GM18907 (cell line): ENCODE measurements at regions not wholly inside any gene's neighbourhood (a gene's known extent, or its start where the extent isn't known, plus 50 kb on each side); places are given as distances from the start of the nearest gene placed in this dataset.
"Not testable (repeated sequence)": the region's sequence is repeated elsewhere in the genome, so short reads cannot be mapped to it uniquely, and the experiment has no call there.

ENCODE experiments used
- ATAC-seq: cut with Tn5 transposase; IDR thresholded peaks from one replicate; pipeline ENCODE4 v1.9.1; 2021; ENCODE audit warnings: mild to moderate bottlenecking, moderate library complexity; ENCODE audit not compliant: unreplicated experiment

- ATAC-seq: no peak
These were observed 776.3 kb downstream of the EFNB2 start for GRCh38 chr13:105758918-105759860.

DNA sequence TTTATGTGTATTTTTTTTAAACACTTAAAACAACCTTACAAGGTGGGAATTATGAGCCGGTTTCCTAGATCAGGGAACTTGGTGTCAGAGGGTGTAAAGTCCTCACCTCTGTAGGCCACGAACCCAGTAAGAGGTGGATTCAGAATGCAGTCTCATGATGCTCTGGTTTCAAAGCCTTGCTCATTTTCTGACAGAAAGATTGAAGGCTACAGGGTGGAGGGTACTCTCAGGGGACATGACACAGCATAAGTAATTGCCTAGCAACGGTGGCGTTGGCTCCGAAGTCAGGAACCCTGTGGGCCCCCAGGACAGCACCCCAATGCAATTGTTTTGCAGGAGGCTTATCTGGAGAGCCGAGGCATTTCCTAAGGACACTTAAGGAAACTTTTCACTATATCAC lies 794.7 kb downstream of the EFNB2 start:
- ATAC-seq: no peak

DNA sequence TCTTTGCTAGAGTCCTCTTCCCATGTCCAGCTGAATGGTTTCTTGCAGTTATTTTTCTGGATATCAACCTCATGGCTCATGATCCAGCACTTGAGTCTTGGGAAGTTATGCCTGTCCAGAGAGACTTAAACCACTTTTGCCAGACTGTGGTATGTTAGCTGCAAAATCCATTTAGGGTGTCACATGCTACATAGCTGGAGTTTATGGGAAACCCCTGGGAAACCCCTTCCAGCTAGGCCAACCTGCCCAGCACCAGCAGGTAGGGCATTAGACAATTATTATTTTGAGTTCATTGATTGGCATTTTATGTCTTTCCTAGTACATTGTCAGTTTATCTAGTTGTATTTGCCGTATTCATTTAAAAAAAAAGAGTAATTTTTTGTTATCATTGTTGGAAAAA lies 797.8 kb downstream of the EFNB2 start:
- no peak for ATAC-seq

DNA sequence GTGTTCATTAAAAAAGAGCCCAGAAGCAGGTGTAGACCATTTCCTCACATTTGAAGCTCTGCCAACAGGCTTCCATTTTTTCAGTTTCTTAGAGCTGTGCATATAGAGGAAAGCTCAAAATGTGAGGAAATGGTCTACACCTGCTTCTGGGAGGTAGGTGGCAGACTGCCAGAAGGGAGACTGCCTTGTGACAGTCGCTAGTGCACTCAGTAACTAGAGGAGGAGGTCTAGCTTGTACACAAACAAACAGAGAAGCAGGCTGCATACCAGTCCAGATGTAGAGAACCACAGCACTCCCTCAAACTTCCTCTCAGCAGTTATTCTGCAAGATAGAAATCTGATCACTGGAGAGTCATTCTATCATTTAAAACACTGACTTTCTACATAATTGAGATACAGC lies 800.2 kb downstream of the EFNB2 start:
- no peak for ATAC-seq

DNA sequence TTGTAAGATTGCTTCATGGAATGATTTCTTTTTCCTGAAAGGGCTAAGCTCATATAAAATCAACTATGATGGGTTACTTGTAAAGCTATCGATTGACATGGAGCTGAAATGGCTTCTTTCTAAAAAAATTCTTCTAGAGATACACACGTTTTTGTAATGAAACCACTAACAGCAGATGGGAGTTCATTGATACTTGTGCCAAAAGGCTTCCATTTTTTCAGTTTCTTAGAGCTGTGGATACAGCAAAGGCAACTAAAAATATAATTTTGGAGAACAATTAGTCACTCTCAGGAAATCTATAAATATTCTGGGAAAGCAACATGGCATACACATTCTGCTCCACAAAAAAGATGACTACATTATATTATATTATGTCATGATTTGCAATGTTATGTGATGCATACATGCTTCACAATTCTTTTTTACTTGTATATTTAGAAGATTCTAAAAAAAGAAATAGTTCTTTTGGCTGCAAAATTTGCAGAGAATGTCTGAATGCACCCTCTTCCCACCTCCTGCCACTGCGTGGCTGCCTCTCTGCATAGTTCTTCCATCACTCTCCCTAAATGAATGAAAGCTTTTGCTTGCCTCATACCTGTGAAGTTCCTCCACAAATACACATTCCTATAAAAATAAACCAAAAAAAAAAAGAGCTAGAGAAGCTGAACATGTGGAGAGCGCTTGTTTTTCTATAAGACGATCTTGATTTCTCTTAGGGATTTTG lies 802.5 kb downstream of the EFNB2 start:
- no peak for ATAC-seq

GRCh38 chr13:105725887-105726286 lies 809.6 kb downstream of the EFNB2 start:
- ATAC-seq: no peak

GRCh38 chr13:105721016-105721415 lies 814.4 kb downstream of the EFNB2 start:
- ATAC-seq: no peak

DNA sequence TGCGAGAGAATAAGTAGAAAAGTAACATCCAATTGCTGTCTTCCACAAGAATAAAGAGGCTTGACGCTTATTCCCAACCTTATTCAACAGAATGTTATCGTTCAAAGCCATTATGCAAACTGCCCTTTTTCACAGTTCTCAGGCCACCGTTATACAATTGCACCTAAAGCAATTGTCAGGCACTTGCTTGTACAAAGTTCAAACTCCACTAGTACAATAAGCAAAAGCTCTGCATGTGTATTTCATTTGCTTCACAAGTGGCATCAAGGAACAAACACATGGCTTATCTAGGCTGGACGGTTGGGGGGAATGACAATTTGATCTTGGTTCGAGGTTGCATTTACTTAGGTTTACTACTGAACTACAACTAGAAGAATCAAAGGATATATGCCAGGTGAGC lies 815.6 kb downstream of the EFNB2 start:
- ATAC-seq: no peak

DNA sequence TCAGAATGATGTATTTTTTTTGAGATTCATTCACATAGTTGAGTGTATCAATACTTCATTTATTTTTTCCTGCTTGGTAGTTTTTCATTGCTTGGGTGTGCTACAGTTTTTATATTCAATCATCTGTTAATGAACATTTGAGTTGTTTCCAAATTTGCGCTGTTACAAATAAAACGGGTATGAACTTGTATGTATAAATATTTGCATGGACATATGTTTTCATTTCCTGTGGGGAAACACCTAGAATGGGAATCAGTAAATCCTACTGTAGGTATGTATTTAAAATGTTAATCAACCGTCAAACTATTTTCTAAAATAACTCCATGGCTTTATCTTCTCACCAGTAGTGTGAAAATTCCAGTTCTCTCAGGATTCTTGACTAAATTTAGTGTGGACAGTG lies 826.3 kb downstream of the EFNB2 start:
- no peak for ATAC-seq

DNA sequence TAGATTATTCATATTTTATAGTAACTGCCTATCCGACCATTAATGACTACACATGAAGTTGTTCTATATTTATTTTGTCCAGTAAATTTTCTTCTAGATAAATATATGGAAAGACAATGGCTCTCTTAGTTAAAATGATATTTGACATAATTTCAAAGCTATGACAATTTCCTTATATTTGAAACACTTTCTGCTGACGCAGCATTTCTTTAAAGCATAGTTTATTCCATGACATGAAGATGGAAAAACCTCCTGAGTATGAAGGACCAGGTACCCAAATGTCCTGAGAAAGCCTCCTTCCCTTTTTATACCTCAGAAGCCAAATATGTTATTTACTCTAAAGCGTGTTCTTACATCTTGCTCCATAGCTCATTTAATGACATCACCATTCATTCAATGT lies 831.6 kb downstream of the EFNB2 start:
- ATAC-seq: no peak

DNA sequence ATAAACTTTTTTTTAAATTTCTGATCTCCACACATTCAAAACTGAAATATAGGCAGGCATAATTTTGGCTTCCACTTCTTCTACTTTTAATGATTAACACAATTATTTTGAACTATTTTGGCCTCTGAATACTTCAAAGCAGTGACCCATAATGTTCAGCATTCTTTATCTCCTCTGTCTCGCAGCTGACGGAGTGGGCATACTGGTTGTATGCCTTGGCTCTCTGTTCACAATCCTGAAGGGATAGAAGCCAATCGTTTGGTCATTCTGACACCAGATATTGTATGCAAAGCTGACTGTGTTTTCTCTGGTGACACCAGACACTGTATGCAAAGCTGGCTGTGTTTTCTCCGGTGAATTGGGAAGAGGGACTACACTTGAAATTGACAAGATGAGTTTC lies 833.0 kb downstream of the EFNB2 start:
- no peak for ATAC-seq

DNA sequence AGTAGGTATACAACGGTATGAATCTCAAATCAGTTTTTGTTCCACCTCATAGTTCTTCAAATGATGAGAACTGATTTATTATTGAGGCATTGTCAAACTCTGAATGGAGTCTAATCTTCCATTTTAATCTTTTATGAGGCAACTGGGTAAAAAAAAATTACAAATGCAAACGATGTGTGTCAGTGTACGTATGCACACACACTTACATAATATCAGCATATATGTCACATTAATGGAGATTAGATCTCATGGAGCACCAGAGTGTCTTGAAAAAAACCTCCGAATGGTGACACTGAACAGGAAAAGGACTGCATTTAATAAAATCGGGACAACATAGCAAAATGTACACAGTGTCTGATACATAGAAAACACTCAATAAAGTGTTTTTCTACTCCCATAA lies 842.7 kb downstream of the EFNB2 start:
- ATAC-seq: no peak

DNA sequence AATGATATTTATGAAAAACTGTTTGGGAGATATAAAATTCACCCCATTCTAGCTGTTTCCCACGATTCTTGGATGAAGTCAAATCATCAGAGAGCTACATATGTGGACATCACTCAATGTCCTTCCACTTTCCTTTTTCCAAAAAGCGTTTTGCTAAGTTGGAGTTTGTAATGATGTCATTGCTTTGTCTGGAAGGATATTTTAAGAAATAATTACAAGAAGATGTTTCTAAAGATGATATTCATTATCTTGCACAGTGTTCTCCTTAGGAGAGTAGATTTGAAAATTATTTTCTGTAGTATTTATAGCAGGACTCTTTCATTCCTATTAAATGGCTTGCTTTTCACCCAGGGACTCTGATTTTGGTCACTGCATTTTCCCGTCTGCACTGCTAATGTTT lies 851.2 kb downstream of the EFNB2 start:
- ATAC-seq: no peak

GRCh38 chr13:105679838-105680237 lies 855.6 kb downstream of the EFNB2 start:
- ATAC-seq: no peak

- no peak for ATAC-seq
These were observed 857.4 kb downstream of the EFNB2 start for GRCh38 chr13:105678072-105678471.

- ATAC-seq: no peak
These were observed 862.6 kb downstream of the EFNB2 start for GRCh38 chr13:105672881-105673280.

GRCh38 chr13:105671131-105671530 lies 864.3 kb downstream of the EFNB2 start:
- ATAC-seq: not testable (repeated sequence)

- peak; percentile 60 for ATAC-seq
These were observed 865.1 kb downstream of the EFNB2 start for GRCh38 chr13:105670179-105670990.

DNA sequence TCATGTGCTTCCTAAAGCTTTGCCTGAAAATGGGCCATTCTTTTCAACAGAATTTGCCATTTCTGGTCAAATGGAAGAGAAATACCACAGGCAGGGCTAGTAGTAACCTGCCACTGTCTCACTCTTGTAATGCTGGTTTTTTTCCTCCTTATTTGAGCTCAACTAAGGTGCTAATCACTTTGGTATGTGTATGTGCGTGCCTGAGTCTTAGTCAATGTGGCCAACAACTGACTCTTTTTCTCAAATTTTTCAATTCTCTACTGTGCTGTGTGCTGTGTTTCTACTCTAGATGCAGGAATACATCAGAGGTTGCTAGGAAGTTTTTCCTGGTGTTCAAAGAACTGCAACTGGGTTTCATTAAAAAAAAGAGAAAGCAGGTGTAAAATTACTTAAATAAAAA lies 870.2 kb downstream of the EFNB2 start:
- no peak for ATAC-seq

GRCh38 chr13:105663182-105663581 lies 872.3 kb downstream of the EFNB2 start:
- ATAC-seq: no peak

DNA sequence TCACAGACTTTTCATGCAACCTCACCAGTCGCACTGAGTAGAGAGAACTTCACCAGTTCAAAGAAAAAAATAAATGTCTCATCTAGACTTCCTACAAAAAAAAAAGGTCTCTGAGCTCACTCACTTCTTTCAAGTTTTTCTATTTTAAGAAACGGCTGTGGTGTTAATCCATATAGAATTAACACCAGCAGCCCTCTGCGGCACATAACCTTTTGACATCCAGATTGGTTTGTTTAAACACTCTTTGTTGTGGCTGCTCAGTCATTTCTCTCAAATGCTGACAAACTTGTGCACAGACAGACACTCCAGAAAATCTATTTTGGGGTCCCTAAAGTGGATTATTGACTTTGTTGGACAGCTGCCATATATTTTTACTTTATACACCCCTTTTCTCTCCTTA lies 874.9 kb downstream of the EFNB2 start:
- ATAC-seq: no peak
